GM20000 (cell line): ENCODE measurements at regions not wholly inside any gene's neighbourhood (a gene's known extent, or its start where the extent isn't known, plus 50 kb on each side); places are given as distances from the start of the nearest gene placed in this dataset.

Experiments
- DNase-seq: peaks from one replicate; pipeline ENCODE4 v3.0.0; 2012; ENCODE audit warnings: low spot score
- CTCF ChIP-seq: IDR thresholded peaks from 2 replicates; pipeline ENCODE4 v1.5.1; 2012; ENCODE audit warnings: mild to moderate bottlenecking, control low read depth; ENCODE audit errors: extremely low read depth, missing control alignments

GRCh38 chr5:125317536-125317995, 571.1 kb upstream of the ZNF608 start:
- no peak for DNase-seq
- TF ChIP-seq CTCF, result no peak

GRCh38 chr5:125321654-125322053, 575.2 kb upstream of the ZNF608 start:
- DNase-seq, result no peak
- TF ChIP-seq CTCF, result no peak

- TF ChIP-seq CTCF, result no peak
- no peak for DNase-seq
These were observed 577.2 kb upstream of the ZNF608 start for GRCh38 chr5:125323613-125324012.

- no peak for DNase-seq
These were observed 579.2 kb upstream of the ZNF608 start for GRCh38 chr5:125325488-125326149.

GRCh38 chr5:125326150-125326510, 579.7 kb upstream of the ZNF608 start:
- no peak for DNase-seq
- no peak for TF ChIP-seq CTCF

More at GRCh38 chr5:125325488-125326149, 579.2 kb upstream of the ZNF608 start:
- no peak for TF ChIP-seq CTCF

GRCh38 chr5:125327676-125328075, 581.2 kb upstream of the ZNF608 start:
- DNase-seq, result no peak
- TF ChIP-seq CTCF, result no peak

- TF ChIP-seq CTCF, result no peak
- DNase-seq, result no peak
These were observed 585.7 kb upstream of the ZNF608 start for GRCh38 chr5:125331987-125332598.
